ENCODE measurements at regions not wholly inside any gene's neighbourhood (a gene's known extent, or its start where the extent isn't known, plus 50 kb on each side); places are given as distances from the start of the nearest gene placed in this dataset.

GRCh38 chr3:81439108-81439507 lies 322.3 kb downstream of the GBE1 start:
- Mint-ChIP-seq H3K4me3 (no peak overlapping the region), H3K27me3 (no peaks in the 10 kb centered on the region), H3K27ac (no peak overlapping the region), H3K4me1 (no peaks in the 10 kb centered on the region), H3K36me3 (no peaks in the 10 kb centered on the region), H3K9me3 (peaks cover 0 to 11% (median 2%) of the 10 kb centered on the region in 7 donors)
- DNase-seq = no peak
- Histone ChIP-seq H3K4me1 (ENCODE audit: control insufficient read depth, insufficient read depth, low read length, poor library complexity, severe bottlenecking) (no peaks in the 10 kb centered on the region), H3K4me3 (ENCODE audit: low read depth, low read length) (no peak overlapping the region), H3K27ac (ENCODE audit: insufficient read depth, low read length, poor library complexity, severe bottlenecking) (no peak overlapping the region), H3K36me3 (ENCODE audit: control insufficient read depth, insufficient read depth, low read length) (no peaks in the 10 kb centered on the region), H3K27me3 (ENCODE audit: control insufficient read depth, insufficient read depth, low read length) (no peaks in the 10 kb centered on the region), H3K9me3 (ENCODE audit: control insufficient read depth in 2 of 2, low read length in 2 of 2) (no peaks in the 10 kb centered on the region)
- ATAC-seq (ENCODE audit: low read depth in 2 of 2) = no peak

- Mint-ChIP-seq H3K9me3 (peaks cover 0 to 11% (median 2%) of the 10 kb centered on the region in 7 donors), H3K27ac (no peak overlapping the region), H3K27me3 (no peaks in the 10 kb centered on the region), H3K36me3 (no peaks in the 10 kb centered on the region), H3K4me3 (no peak overlapping the region), H3K4me1 (no peaks in the 10 kb centered on the region)
- ATAC-seq (ENCODE audit: low read depth in 2 of 2) = no peak
- Histone ChIP-seq H3K9me3 (ENCODE audit: control insufficient read depth in 2 of 2, low read length in 2 of 2) (no peaks in the 10 kb centered on the region), H3K27ac (ENCODE audit: insufficient read depth, low read length, poor library complexity, severe bottlenecking) (no peak overlapping the region), H3K4me3 (ENCODE audit: low read depth, low read length) (no peak overlapping the region), H3K36me3 (ENCODE audit: control insufficient read depth, insufficient read depth, low read length) (no peaks in the 10 kb centered on the region), H3K4me1 (ENCODE audit: control insufficient read depth, insufficient read depth, low read length, poor library complexity, severe bottlenecking) (no peaks in the 10 kb centered on the region), H3K27me3 (ENCODE audit: control insufficient read depth, insufficient read depth, low read length) (no peaks in the 10 kb centered on the region)
- no peak for DNase-seq
These were observed 323.8 kb downstream of the GBE1 start for GRCh38 chr3:81437683-81438082.

GRCh38 chr3:81436182-81436581 lies 325.3 kb downstream of the GBE1 start:
- Mint-ChIP-seq H3K27ac (no peak overlapping the region), H3K4me1 (no peaks in the 10 kb centered on the region), H3K4me3 (no peak overlapping the region), H3K9me3 (peaks cover 0 to 10% (median 2%) of the 10 kb centered on the region in 7 donors), H3K36me3 (no peaks in the 10 kb centered on the region), H3K27me3 (no peaks in the 10 kb centered on the region)
- Histone ChIP-seq H3K27ac (ENCODE audit: insufficient read depth, low read length, poor library complexity, severe bottlenecking) (no peak overlapping the region), H3K4me1 (ENCODE audit: control insufficient read depth, insufficient read depth, low read length, poor library complexity, severe bottlenecking) (no peaks in the 10 kb centered on the region), H3K9me3 (ENCODE audit: control insufficient read depth in 2 of 2, low read length in 2 of 2) (no peaks in the 10 kb centered on the region), H3K36me3 (ENCODE audit: control insufficient read depth, insufficient read depth, low read length) (no peaks in the 10 kb centered on the region), H3K27me3 (ENCODE audit: control insufficient read depth, insufficient read depth, low read length) (no peaks in the 10 kb centered on the region), H3K4me3 (ENCODE audit: low read depth, low read length) (no peak overlapping the region)
- no peak for ATAC-seq (ENCODE audit: low read depth in 2 of 2)
- DNase-seq = no peak

- DNase-seq = no peak
- H3K27me3 ChIP-seq (ENCODE audit: control insufficient read depth, insufficient read depth, low read length) = no peaks in the 10 kb centered on the region
- H3K27me3 Mint-ChIP-seq = no peaks in the 10 kb centered on the region
- H3K4me1 ChIP-seq (ENCODE audit: control insufficient read depth, insufficient read depth, low read length, poor library complexity, severe bottlenecking) = no peaks in the 10 kb centered on the region
- no peaks in the 10 kb centered on the region for H3K36me3 Mint-ChIP-seq
- no peaks in the 10 kb centered on the region for H3K4me1 Mint-ChIP-seq
- H3K4me3 Mint-ChIP-seq = no peak overlapping the region
- no peak overlapping the region for H3K27ac ChIP-seq (ENCODE audit: insufficient read depth, low read length, poor library complexity, severe bottlenecking)
- no peak overlapping the region for H3K27ac Mint-ChIP-seq
- no peak overlapping the region for H3K4me3 ChIP-seq (ENCODE audit: low read depth, low read length)
- H3K36me3 ChIP-seq (ENCODE audit: control insufficient read depth, insufficient read depth, low read length) = no peaks in the 10 kb centered on the region
- no peak for ATAC-seq (ENCODE audit: low read depth in 2 of 2)
- H3K9me3 ChIP-seq (ENCODE audit: control insufficient read depth in 2 of 2, low read length in 2 of 2) = no peaks in the 10 kb centered on the region
- peaks cover 0 to 7% (median 2%) of the 10 kb centered on the region in 7 donors for H3K9me3 Mint-ChIP-seq
These were observed 326.4 kb downstream of the GBE1 start for GRCh38 chr3:81435050-81435449.

- DNase-seq = no peak
- H3K4me1 Mint-ChIP-seq = no peaks in the 10 kb centered on the region
- Histone ChIP-seq H3K36me3 (ENCODE audit: control insufficient read depth, insufficient read depth, low read length) (no peaks in the 10 kb centered on the region), H3K27ac (ENCODE audit: insufficient read depth, low read length, poor library complexity, severe bottlenecking) (no peak overlapping the region), H3K9me3 (ENCODE audit: control insufficient read depth in 2 of 2, low read length in 2 of 2) (no peaks in the 10 kb centered on the region), H3K4me1 (ENCODE audit: control insufficient read depth, insufficient read depth, low read length, poor library complexity, severe bottlenecking) (no peaks in the 10 kb centered on the region), H3K27me3 (ENCODE audit: control insufficient read depth, insufficient read depth, low read length) (no peaks in the 10 kb centered on the region), H3K4me3 (ENCODE audit: low read depth, low read length) (no peak overlapping the region)
- H3K27ac Mint-ChIP-seq = no peak overlapping the region
- peaks cover 0 to 7% (median 2%) of the 10 kb centered on the region in 7 donors for H3K9me3 Mint-ChIP-seq
- no peak overlapping the region for H3K4me3 Mint-ChIP-seq
- no peaks in the 10 kb centered on the region for H3K27me3 Mint-ChIP-seq
- H3K36me3 Mint-ChIP-seq = no peaks in the 10 kb centered on the region
- no peak for ATAC-seq (ENCODE audit: low read depth in 2 of 2)
These were observed 327.3 kb downstream of the GBE1 start for GRCh38 chr3:81434161-81434560.

- no peak overlapping the region for H3K27ac ChIP-seq (ENCODE audit: insufficient read depth, low read length, poor library complexity, severe bottlenecking)
- Mint-ChIP-seq H3K4me1 (no peaks in the 10 kb centered on the region), H3K4me3 (no peak overlapping the region), H3K27ac (no peak overlapping the region), H3K9me3 (peaks cover 0 to 7% (median 1%) of the 10 kb centered on the region in 7 donors), H3K27me3 (no peaks in the 10 kb centered on the region), H3K36me3 (no peaks in the 10 kb centered on the region)
- no peak for DNase-seq
- no peaks in the 10 kb centered on the region for H3K36me3 ChIP-seq (ENCODE audit: control insufficient read depth, insufficient read depth, low read length)
- ATAC-seq (ENCODE audit: low read depth in 2 of 2) = no peak
- no peak overlapping the region for H3K4me3 ChIP-seq (ENCODE audit: low read depth, low read length)
- no peaks in the 10 kb centered on the region for H3K9me3 ChIP-seq (ENCODE audit: control insufficient read depth in 2 of 2, low read length in 2 of 2)
- no peaks in the 10 kb centered on the region for H3K4me1 ChIP-seq (ENCODE audit: control insufficient read depth, insufficient read depth, low read length, poor library complexity, severe bottlenecking)
- H3K27me3 ChIP-seq (ENCODE audit: control insufficient read depth, insufficient read depth, low read length) = no peaks in the 10 kb centered on the region
These were observed 327.8 kb downstream of the GBE1 start for GRCh38 chr3:81433675-81434074.

- H3K36me3 ChIP-seq (ENCODE audit: control insufficient read depth, insufficient read depth, low read length) = no peaks in the 10 kb centered on the region
- ATAC-seq (ENCODE audit: low read depth in 2 of 2) (no peak), DNase-seq (no peak)
- Mint-ChIP-seq H3K27me3 (no peaks in the 10 kb centered on the region), H3K4me3 (no peak overlapping the region), H3K36me3 (no peaks in the 10 kb centered on the region), H3K4me1 (no peaks in the 10 kb centered on the region), H3K27ac (no peak overlapping the region), H3K9me3 (peaks cover 0 to 8% (median 2%) of the 10 kb centered on the region in 7 donors)
- H3K27me3 ChIP-seq (ENCODE audit: control insufficient read depth, insufficient read depth, low read length) = no peaks in the 10 kb centered on the region
- no peaks in the 10 kb centered on the region for H3K4me1 ChIP-seq (ENCODE audit: control insufficient read depth, insufficient read depth, low read length, poor library complexity, severe bottlenecking)
- H3K27ac ChIP-seq (ENCODE audit: insufficient read depth, low read length, poor library complexity, severe bottlenecking) = no peak overlapping the region
- H3K9me3 ChIP-seq (ENCODE audit: control insufficient read depth in 2 of 2, low read length in 2 of 2) = no peaks in the 10 kb centered on the region
- H3K4me3 ChIP-seq (ENCODE audit: low read depth, low read length) = no peak overlapping the region
These were observed 329.0 kb downstream of the GBE1 start for GRCh38 chr3:81432456-81432855.

GRCh38 chr3:81426826-81427577 lies 334.4 kb downstream of the GBE1 start:
- no peak overlapping the region for H3K4me3 Mint-ChIP-seq
- ATAC-seq (ENCODE audit: low read depth in 2 of 2) (no peak), DNase-seq (no peak)

More at GRCh38 chr3:81426826-81427577, 334.4 kb downstream of the GBE1 start:
- Mint-ChIP-seq H3K27me3 (no peaks in the 10 kb centered on the region), H3K27ac (no peak overlapping the region), H3K9me3 (peaks cover 0 to 5% (median 0%) of the 10 kb centered on the region in 7 donors), H3K36me3 (no peaks in the 10 kb centered on the region), H3K4me1 (no peaks in the 10 kb centered on the region)
- no peak overlapping the region for H3K4me3 ChIP-seq (ENCODE audit: low read depth, low read length)
- H3K36me3 ChIP-seq (ENCODE audit: control insufficient read depth, insufficient read depth, low read length) = no peaks in the 10 kb centered on the region
- H3K27me3 ChIP-seq (ENCODE audit: control insufficient read depth, insufficient read depth, low read length) = no peaks in the 10 kb centered on the region
- H3K27ac ChIP-seq (ENCODE audit: insufficient read depth, low read length, poor library complexity, severe bottlenecking) = no peak overlapping the region
- H3K9me3 ChIP-seq (ENCODE audit: control insufficient read depth in 2 of 2, low read length in 2 of 2) = no peaks in the 10 kb centered on the region
- no peaks in the 10 kb centered on the region for H3K4me1 ChIP-seq (ENCODE audit: control insufficient read depth, insufficient read depth, low read length, poor library complexity, severe bottlenecking)
